Neural progenitor cell (in vitro differentiated cells): ENCODE measurements at regions not wholly inside any gene's neighbourhood (a gene's known extent, or its start where the extent isn't known, plus 50 kb on each side); places are given as distances from the start of the nearest gene placed in this dataset.

ENCODE experiments used
- DNase-seq: peaks from one replicate; pipeline ENCODE4 v3.0.0-alpha.2; 2016; ENCODE audit warnings: low spot score
- H2AFZ ChIP-seq: fragments of 200-600 bp; sonication (generic); replicated peaks from 2 replicates; pipeline ENCODE4 v1.6.1; 2016; ENCODE audit warnings: antibody characterized with exemption
- H3F3A ChIP-seq: fragments of 200-600 bp; sonication (generic); 2 replicates; pipeline ENCODE4 v1.6.1; 2016; ENCODE audit warnings: antibody characterized with exemption, low read depth
- H3K27ac ChIP-seq: fragments of 200-600 bp; sonication (generic); 2 replicates; pipeline ENCODE4 v1.5.1; 2016; ENCODE audit warnings: mild to moderate bottlenecking
- H3K27me3 ChIP-seq: fragments of 200-600 bp; sonication (generic); 2 replicates; pipeline ENCODE4 v1.6.1; 2016; ENCODE audit warnings: mild to moderate bottlenecking, moderate library complexity
- H3K36me3 ChIP-seq: fragments of 200-600 bp; sonication (generic); 2 replicates; pipeline ENCODE4 v1.5.1; 2016
- H3K4me1 ChIP-seq: fragments of 200-600 bp; sonication (generic); 2 replicates; pipeline ENCODE4 v1.6.1; 2016; ENCODE audit warnings: mixed run types
- H3K4me2 ChIP-seq: fragments of 200-600 bp; sonication (generic); 2 replicates; pipeline ENCODE4 v1.6.1; 2016
- H3K4me3 ChIP-seq: fragments of 200-600 bp; sonication (generic); 2 replicates; pipeline ENCODE4 v1.5.1; 2016
- H3K79me2 ChIP-seq: fragments of 200-600 bp; sonication (generic); 2 replicates; pipeline ENCODE4 v1.6.1; 2016; ENCODE audit warnings: low read depth
- H3K9ac ChIP-seq: fragments of 200-600 bp; sonication (generic); 2 replicates; pipeline ENCODE4 v1.6.1; 2016
- H3K9me3 ChIP-seq: fragments of 200-600 bp; sonication (generic); 2 replicates; pipeline ENCODE4 v1.5.1; 2016; ENCODE audit warnings: low read depth
- H4K20me1 ChIP-seq: fragments of 200-600 bp; sonication (generic); 2 replicates; pipeline ENCODE4 v1.6.1; 2016; ENCODE audit warnings: low read depth
- H3K27ac Mint-ChIP-seq: 3 replicates; pipeline ENCODE4 v1.8.0; 2021; ENCODE audit warnings: mixed read lengths
- H3K27me3 Mint-ChIP-seq: 2 replicates; pipeline ENCODE4 v1.8.0; 2022; ENCODE audit warnings: low read depth, mild to moderate bottlenecking, inconsistent platforms, moderate library complexity, mixed read lengths; ENCODE audit not compliant: insufficient read depth
- H3K36me3 Mint-ChIP-seq: 3 replicates; pipeline ENCODE4 v1.8.0; 2021; ENCODE audit warnings: mixed read lengths
- H3K4me1 Mint-ChIP-seq: 3 replicates; pipeline ENCODE4 v1.8.0; 2021; ENCODE audit warnings: mixed read lengths
- H3K4me3 Mint-ChIP-seq: 3 replicates; pipeline ENCODE4 v1.8.0; 2021; ENCODE audit warnings: mild to moderate bottlenecking, moderate library complexity, mixed read lengths
- H3K9me3 Mint-ChIP-seq: 3 replicates; pipeline ENCODE4 v1.8.0; 2020; ENCODE audit warnings: mixed read lengths
- EZH2 ChIP-seq: fragments of 200-600 bp; sonication (generic); IDR thresholded peaks from 2 replicates; pipeline ENCODE4 v1.6.1; 2017; ENCODE audit warnings: antibody characterized with exemption, mild to moderate bottlenecking, moderate library complexity
- EZH2phosphoT487 ChIP-seq: fragments of 200-600 bp; sonication (generic); IDR thresholded peaks from 2 replicates; pipeline ENCODE4 v1.6.1; 2017; ENCODE audit warnings: antibody characterized with exemption
- TF ChIP-seq, protein P1 (sequence below): fragments of 200-600 bp; sonication (generic); IDR thresholded peaks from 2 replicates; pipeline ENCODE4 v1.5.1; 2017; ENCODE audit warnings: antibody characterized with exemption, mild to moderate bottlenecking

DNA sequence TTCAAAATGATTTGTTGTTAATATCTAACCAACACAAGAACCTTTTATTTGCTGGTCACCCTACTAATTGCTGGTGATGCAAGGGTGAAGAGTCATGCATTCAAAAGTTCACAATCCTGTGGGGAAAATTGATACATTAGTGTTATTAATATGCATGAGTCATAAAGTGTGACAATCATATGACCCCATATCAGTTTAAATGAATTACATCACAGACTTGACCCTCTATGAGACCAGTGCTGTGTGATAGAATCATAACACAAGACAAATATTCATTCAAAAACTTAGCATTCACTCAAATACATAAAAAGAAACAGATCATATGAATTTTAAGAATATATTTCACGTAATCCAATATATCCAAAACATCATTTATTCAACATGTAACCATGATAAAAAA, 304.6 kb upstream of the CDH12 start:
- TF ChIP-seq, protein P1, sequence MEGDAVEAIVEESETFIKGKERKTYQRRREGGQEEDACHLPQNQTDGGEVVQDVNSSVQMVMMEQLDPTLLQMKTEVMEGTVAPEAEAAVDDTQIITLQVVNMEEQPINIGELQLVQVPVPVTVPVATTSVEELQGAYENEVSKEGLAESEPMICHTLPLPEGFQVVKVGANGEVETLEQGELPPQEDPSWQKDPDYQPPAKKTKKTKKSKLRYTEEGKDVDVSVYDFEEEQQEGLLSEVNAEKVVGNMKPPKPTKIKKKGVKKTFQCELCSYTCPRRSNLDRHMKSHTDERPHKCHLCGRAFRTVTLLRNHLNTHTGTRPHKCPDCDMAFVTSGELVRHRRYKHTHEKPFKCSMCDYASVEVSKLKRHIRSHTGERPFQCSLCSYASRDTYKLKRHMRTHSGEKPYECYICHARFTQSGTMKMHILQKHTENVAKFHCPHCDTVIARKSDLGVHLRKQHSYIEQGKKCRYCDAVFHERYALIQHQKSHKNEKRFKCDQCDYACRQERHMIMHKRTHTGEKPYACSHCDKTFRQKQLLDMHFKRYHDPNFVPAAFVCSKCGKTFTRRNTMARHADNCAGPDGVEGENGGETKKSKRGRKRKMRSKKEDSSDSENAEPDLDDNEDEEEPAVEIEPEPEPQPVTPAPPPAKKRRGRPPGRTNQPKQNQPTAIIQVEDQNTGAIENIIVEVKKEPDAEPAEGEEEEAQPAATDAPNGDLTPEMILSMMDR = no peak
- Histone ChIP-seq H3K4me1 (no peaks in the 10 kb centered on the region), H3K27me3 (no peaks in the 10 kb centered on the region), H3K9me3 (no peaks in the 10 kb centered on the region), H3K36me3 (no peaks in the 10 kb centered on the region), H3K9ac (no peak overlapping the region), H3K27ac (no peak overlapping the region), H2AFZ (no peak overlapping the region), H4K20me1 (no peaks in the 10 kb centered on the region), H3F3A (no peaks in the 10 kb centered on the region), H3K79me2 (no peaks in the 10 kb centered on the region), H3K4me3 (no peak overlapping the region), H3K4me2 (no peak overlapping the region)
- Mint-ChIP-seq H3K4me3 (no peak overlapping the region), H3K4me1 (no peaks in the 10 kb centered on the region), H3K36me3 (no peaks in the 10 kb centered on the region), H3K27me3 (no peaks in the 10 kb centered on the region), H3K9me3 (no peaks in the 10 kb centered on the region), H3K27ac (no peak overlapping the region)
- DNase-seq = no peak

DNA sequence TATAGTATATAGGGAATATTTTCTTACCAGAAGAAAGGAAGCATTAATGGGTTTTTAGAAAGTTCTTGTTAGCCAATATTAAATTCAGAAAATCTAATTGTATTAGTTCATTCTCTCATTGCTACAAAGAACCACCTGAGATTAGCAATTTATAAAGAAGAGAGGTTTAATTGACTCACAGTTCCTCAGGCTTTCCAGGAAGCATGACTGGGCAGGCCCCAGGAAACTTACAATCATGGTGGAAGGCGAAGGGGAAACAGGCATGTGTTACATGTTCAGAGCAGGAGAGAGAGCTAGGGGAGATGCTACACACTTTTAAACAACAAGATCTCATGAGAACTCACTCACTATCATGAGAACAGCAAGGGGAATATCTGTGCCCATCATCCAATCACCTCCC, 304.0 kb upstream of the CDH12 start:
- no peak overlapping the region for H2AFZ ChIP-seq
- H3K27ac Mint-ChIP-seq = no peak overlapping the region
- H3K4me2 ChIP-seq = no peak overlapping the region

DNA sequence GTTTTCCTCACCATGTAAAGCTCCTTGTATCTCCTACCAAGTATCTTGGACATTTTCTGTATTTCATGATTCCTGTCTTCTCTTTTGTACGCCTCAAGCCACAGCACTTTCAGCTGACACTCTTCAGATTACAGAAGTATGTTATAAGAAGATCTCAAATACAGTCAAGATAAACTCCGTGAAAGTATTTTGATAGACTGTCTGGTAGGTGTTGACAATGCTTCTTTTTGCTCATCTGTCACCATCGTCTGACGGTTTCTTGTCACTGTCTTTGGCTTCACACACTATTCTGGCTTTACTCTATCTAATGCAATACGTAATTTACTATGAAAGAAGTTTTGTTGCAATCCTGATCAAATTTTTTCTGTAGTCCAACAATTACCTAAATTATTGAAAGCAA, 294.5 kb upstream of the CDH12 start:
- Histone ChIP-seq H3K9me3 (no peaks in the 10 kb centered on the region), H4K20me1 (no peaks in the 10 kb centered on the region), H3K27ac (no peak overlapping the region), H3K4me3 (no peak overlapping the region), H3K79me2 (no peaks in the 10 kb centered on the region), H3K9ac (no peak overlapping the region), H3K27me3 (no peaks in the 10 kb centered on the region), H3K4me2 (no peak overlapping the region), H3K36me3 (no peaks in the 10 kb centered on the region), H2AFZ (no peak overlapping the region), H3K4me1 (no peaks in the 10 kb centered on the region), H3F3A (no peaks in the 10 kb centered on the region)
- peaks cover 7% of the 10 kb centered on the region for H3K9me3 Mint-ChIP-seq
- no peaks in the 10 kb centered on the region for H3K36me3 Mint-ChIP-seq
- no peak for DNase-seq
- H3K4me3 Mint-ChIP-seq = no peak overlapping the region
- no peak overlapping the region for H3K27ac Mint-ChIP-seq
- H3K27me3 Mint-ChIP-seq = no peaks in the 10 kb centered on the region
- H3K4me1 Mint-ChIP-seq = no peaks in the 10 kb centered on the region
- TF ChIP-seq EZH2phosphoT487 (no peak), EZH2 (no peak)
- TF ChIP-seq, protein P1 = no peak

More for the DNA sequence above, 304.0 kb upstream of the CDH12 start:
- H3K9me3 ChIP-seq = no peaks in the 10 kb centered on the region
- no peaks in the 10 kb centered on the region for H4K20me1 ChIP-seq
- DNase-seq = no peak
- H3K36me3 ChIP-seq = no peaks in the 10 kb centered on the region
- no peak overlapping the region for H3K9ac ChIP-seq
- Mint-ChIP-seq H3K36me3 (no peaks in the 10 kb centered on the region), H3K27me3 (no peaks in the 10 kb centered on the region), H3K4me3 (no peak overlapping the region), H3K9me3 (no peaks in the 10 kb centered on the region), H3K4me1 (no peaks in the 10 kb centered on the region)
- H3K27ac ChIP-seq = no peak overlapping the region
- TF ChIP-seq EZH2 = no peak
- TF ChIP-seq EZH2phosphoT487 = no peak
- TF ChIP-seq, protein P1 = no peak
- no peaks in the 10 kb centered on the region for H3K79me2 ChIP-seq
- no peaks in the 10 kb centered on the region for H3F3A ChIP-seq
- no peak overlapping the region for H3K4me3 ChIP-seq
- H3K27me3 ChIP-seq = no peaks in the 10 kb centered on the region
- no peaks in the 10 kb centered on the region for H3K4me1 ChIP-seq

DNA sequence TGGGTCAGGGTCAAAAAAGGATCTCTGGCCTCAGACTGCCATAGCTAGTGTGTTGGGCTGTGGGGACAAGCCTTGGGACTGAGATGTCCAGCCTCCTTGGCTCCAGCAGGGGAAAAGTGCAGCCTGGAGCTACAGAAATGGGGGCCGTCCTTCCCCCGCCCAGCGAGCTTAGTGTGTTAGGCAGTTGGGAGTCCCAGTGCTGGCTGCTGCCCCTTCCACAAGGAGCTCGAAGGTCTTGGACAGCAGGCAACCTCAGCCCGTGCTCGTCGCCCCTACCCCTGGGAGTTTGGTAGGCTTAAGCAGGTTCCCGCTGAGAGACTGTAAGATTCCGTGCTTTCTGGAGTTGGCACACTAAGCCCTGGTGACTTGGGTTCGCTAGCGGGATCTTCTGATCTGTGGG, 293.0 kb upstream of the CDH12 start:
- no peaks in the 10 kb centered on the region for H3K36me3 Mint-ChIP-seq
- H3F3A ChIP-seq = no peaks in the 10 kb centered on the region
- no peak for DNase-seq
- no peak overlapping the region for H3K27ac Mint-ChIP-seq
- H3K27me3 Mint-ChIP-seq = no peaks in the 10 kb centered on the region
- no peaks in the 10 kb centered on the region for H3K4me1 ChIP-seq
- no peak overlapping the region for H3K27ac ChIP-seq
- no peak overlapping the region for H3K4me2 ChIP-seq
- no peaks in the 10 kb centered on the region for H3K4me1 Mint-ChIP-seq
- no peak overlapping the region for H2AFZ ChIP-seq
- peaks cover 7% of the 10 kb centered on the region for H3K9me3 Mint-ChIP-seq
- no peak overlapping the region for H3K4me3 Mint-ChIP-seq
- H3K79me2 ChIP-seq = no peaks in the 10 kb centered on the region
- no peaks in the 10 kb centered on the region for H3K9me3 ChIP-seq
- H4K20me1 ChIP-seq = no peaks in the 10 kb centered on the region
- no peak overlapping the region for H3K9ac ChIP-seq
- no peak overlapping the region for H3K4me3 ChIP-seq
- no peaks in the 10 kb centered on the region for H3K36me3 ChIP-seq
- TF ChIP-seq EZH2 (no peak), EZH2phosphoT487 (no peak)
- TF ChIP-seq, protein P1 = no peak
- no peaks in the 10 kb centered on the region for H3K27me3 ChIP-seq
